ENCODE measurements at regions not wholly inside any gene's neighbourhood (a gene's known extent, or its start where the extent isn't known, plus 50 kb on each side); places are given as distances from the start of the nearest gene placed in this dataset.

DNA sequence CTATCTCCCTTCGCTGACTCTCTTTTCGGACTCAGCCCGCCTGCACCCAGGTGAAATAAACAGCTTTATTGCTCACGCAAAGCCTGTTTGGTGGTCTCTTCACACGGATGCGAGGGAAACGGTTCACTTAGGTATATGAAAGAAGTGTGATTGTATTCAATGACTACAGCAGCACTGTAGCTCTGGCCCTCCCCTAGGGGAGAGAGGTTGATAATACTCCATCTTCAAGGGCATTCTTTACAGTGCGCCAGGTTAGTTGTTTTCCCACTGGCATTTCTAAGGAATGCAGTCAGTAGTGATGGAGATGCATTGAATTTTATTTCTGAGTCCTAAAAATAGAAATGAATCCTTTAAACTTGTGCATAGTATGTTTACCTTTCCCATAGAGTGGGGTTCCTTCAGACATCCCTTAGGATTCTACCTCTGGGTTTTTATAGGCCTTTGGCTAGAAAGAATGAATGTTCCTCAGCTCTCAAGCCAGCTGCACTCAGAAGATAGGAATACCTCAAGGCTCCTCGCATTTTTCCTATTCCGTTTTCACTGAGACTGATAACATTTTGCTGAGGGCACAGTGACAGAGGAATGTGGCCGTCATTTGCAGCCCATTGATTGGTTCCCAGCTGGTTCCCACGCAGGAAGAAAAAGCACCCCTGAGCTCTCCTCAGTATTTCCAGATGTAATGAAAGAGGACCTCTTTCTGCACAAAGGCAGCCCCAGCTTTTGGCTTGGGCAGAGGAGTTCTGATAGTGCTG lies 131.8 kb upstream of the C2CD4B start:
- 86% methylated on average over 12 of the region's 12 CpGs for WGBS

DNA sequence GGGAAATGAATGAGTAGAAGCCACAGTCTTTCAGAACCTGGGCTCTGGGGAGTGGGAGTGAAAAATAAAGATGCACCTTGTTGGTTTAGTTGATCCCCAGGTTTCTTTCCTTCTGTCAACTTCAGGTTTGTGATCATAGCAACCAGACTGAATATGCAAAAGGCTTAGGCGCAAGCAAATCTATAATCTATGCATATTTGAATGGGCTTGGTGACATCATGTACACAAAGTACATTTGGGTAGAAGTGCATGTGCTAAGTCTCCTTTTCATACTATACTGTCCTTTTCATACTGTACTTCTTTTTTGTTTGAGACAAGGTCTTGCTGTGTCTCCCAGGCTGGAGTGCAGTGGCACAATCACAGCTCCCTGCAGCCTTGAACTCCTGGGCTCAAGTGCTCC lies 132.4 kb upstream of the C2CD4B start:
- no peaks in the 10 kb centered on the region for H3K9me3 ChIP-seq (ENCODE audit: control insufficient read depth in 4 of 4, low read length in 3 of 4)
- TF ChIP-seq EGR1 (IDR thresholded peaks at IDR 0.05; ENCODE audit: low read depth in 2 of 2) (no peak), YY1 (IDR thresholded peaks at IDR 0.05) (no peak), FOXA1 (IDR thresholded peaks at IDR 0.05) (no peak), FOXA2 (IDR thresholded peaks at IDR 0.05) (no peak), NR2F2 (IDR thresholded peaks at IDR 0.05) (no peak), SP1 (IDR thresholded peaks at IDR 0.05) (no peak)
- TF ChIP-seq, protein P1, sequence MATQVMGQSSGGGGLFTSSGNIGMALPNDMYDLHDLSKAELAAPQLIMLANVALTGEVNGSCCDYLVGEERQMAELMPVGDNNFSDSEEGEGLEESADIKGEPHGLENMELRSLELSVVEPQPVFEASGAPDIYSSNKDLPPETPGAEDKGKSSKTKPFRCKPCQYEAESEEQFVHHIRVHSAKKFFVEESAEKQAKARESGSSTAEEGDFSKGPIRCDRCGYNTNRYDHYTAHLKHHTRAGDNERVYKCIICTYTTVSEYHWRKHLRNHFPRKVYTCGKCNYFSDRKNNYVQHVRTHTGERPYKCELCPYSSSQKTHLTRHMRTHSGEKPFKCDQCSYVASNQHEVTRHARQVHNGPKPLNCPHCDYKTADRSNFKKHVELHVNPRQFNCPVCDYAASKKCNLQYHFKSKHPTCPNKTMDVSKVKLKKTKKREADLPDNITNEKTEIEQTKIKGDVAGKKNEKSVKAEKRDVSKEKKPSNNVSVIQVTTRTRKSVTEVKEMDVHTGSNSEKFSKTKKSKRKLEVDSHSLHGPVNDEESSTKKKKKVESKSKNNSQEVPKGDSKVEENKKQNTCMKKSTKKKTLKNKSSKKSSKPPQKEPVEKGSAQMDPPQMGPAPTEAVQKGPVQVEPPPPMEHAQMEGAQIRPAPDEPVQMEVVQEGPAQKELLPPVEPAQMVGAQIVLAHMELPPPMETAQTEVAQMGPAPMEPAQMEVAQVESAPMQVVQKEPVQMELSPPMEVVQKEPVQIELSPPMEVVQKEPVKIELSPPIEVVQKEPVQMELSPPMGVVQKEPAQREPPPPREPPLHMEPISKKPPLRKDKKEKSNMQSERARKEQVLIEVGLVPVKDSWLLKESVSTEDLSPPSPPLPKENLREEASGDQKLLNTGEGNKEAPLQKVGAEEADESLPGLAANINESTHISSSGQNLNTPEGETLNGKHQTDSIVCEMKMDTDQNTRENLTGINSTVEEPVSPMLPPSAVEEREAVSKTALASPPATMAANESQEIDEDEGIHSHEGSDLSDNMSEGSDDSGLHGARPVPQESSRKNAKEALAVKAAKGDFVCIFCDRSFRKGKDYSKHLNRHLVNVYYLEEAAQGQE (IDR thresholded peaks at IDR 0.05): no peak
- TF ChIP-seq, protein P2, sequence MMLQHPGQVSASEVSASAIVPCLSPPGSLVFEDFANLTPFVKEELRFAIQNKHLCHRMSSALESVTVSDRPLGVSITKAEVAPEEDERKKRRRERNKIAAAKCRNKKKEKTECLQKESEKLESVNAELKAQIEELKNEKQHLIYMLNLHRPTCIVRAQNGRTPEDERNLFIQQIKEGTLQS (IDR thresholded peaks at IDR 0.05): no peak
- H3K9ac ChIP-seq (ENCODE audit: low read depth in 1 of 2, low read length in 2 of 2): no peak overlapping the region
- 100% methylated on average over 1 of the region's 1 CpG for WGBS
- H3K27me3 ChIP-seq (ENCODE audit: control insufficient read depth in 4 of 4, insufficient read depth in 4 of 4, low read length in 3 of 4): no peaks in the 10 kb centered on the region
- no peak for DNase-seq (ENCODE audit: low spot score)
- H3K4me3 ChIP-seq (ENCODE audit: low read depth in 1 of 3, low read length in 3 of 3): no peak overlapping the region
- H3K27ac ChIP-seq (ENCODE audit: low read depth in 1 of 2, low read length in 2 of 2): no peak overlapping the region
- no peaks in the 10 kb centered on the region for H3K36me3 ChIP-seq (ENCODE audit: control insufficient read depth in 4 of 4, insufficient read depth in 3 of 4, low read depth in 1 of 4, low read length in 3 of 4)
- H3K4me1 ChIP-seq (ENCODE audit: control insufficient read depth in 4 of 4, insufficient read depth in 4 of 4, low read length in 3 of 4): peaks cover 2 to 20% (median 7%) of the 10 kb centered on the region in 4 donors

More for the DNA sequence above, 131.8 kb upstream of the C2CD4B start:
- no peaks in the 10 kb centered on the region for H3K9me3 ChIP-seq (ENCODE audit: control insufficient read depth in 4 of 4, low read length in 3 of 4)
- no peaks in the 10 kb centered on the region for H3K27me3 ChIP-seq (ENCODE audit: control insufficient read depth in 4 of 4, insufficient read depth in 4 of 4, low read length in 3 of 4)
- no peak for DNase-seq (ENCODE audit: low spot score)
- H3K4me3 ChIP-seq (ENCODE audit: low read depth in 1 of 3, low read length in 3 of 3): no peak overlapping the region
- no peak overlapping the region for H3K27ac ChIP-seq (ENCODE audit: low read depth in 1 of 2, low read length in 2 of 2)
- H3K36me3 ChIP-seq (ENCODE audit: control insufficient read depth in 4 of 4, insufficient read depth in 3 of 4, low read depth in 1 of 4, low read length in 3 of 4): no peaks in the 10 kb centered on the region
- H3K4me1 ChIP-seq (ENCODE audit: control insufficient read depth in 4 of 4, insufficient read depth in 4 of 4, low read length in 3 of 4): peaks cover 0 to 15% (median 6%) of the 10 kb centered on the region in 4 donors
- no peak overlapping the region for H3K9ac ChIP-seq (ENCODE audit: low read depth in 1 of 2, low read length in 2 of 2)
- TF ChIP-seq RAD21 (IDR thresholded peaks at IDR 0.05) (no peak), NR2F2 (IDR thresholded peaks at IDR 0.05) (no peak), RXRA (IDR thresholded peaks at IDR 0.05) (no peak)
- TF ChIP-seq, protein P3, sequence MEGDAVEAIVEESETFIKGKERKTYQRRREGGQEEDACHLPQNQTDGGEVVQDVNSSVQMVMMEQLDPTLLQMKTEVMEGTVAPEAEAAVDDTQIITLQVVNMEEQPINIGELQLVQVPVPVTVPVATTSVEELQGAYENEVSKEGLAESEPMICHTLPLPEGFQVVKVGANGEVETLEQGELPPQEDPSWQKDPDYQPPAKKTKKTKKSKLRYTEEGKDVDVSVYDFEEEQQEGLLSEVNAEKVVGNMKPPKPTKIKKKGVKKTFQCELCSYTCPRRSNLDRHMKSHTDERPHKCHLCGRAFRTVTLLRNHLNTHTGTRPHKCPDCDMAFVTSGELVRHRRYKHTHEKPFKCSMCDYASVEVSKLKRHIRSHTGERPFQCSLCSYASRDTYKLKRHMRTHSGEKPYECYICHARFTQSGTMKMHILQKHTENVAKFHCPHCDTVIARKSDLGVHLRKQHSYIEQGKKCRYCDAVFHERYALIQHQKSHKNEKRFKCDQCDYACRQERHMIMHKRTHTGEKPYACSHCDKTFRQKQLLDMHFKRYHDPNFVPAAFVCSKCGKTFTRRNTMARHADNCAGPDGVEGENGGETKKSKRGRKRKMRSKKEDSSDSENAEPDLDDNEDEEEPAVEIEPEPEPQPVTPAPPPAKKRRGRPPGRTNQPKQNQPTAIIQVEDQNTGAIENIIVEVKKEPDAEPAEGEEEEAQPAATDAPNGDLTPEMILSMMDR (IDR thresholded peaks at IDR 0.05; ENCODE audit: low read depth, low read length, missing input control): no peak
- TF ChIP-seq, protein P2 (IDR thresholded peaks at IDR 0.05): no peak
- TF ChIP-seq, protein P1 (IDR thresholded peaks at IDR 0.05): no peak

All from liver (tissue), 8 donors.